ENCODE measurements at regions not wholly inside any gene's neighbourhood (a gene's known extent, or its start where the extent isn't known, plus 50 kb on each side); places are given as distances from the start of the nearest gene placed in this dataset.

- Histone ChIP-seq H3K9me3 (no peaks in the 10 kb centered on the region), H3K4me1 (no peaks in the 10 kb centered on the region), H3K27me3 (no peaks in the 10 kb centered on the region), H3K4me3 (no peak overlapping the region), H3K27ac (no peak overlapping the region), H3K36me3 (no peaks in the 10 kb centered on the region)
- ATAC-seq: no peak
- TF ChIP-seq CTCF (IDR thresholded peaks at IDR 0.05): no peak
- DNase-seq: no peak
- intact Hi-C loops (cut with DNase I): no loop called here
Measured at GRCh38 chr4:156038772-156039171, 85.1 kb upstream of the CTSO start.

DNA sequence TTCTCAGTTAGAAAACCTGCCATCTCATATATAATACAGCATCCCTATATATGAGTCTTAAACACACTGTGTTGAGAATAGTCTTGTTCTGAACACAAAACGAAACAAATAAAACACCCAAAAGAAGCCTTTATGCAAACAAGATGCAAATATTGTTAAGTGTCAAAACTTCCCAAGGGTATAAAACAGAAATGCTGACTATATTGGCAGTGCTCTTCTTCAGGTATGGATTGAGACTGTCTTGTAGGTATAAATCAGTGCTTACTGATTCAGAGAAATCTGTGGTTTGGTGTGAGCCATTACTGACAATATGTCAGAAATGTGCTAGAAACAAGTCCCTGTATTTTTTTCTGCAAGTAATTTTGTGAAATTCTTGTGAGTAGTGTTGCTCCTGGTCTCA, 82.8 kb upstream of the CTSO start:
- H3K4me1 ChIP-seq: no peaks in the 10 kb centered on the region
- no peak for TF ChIP-seq CTCF (IDR thresholded peaks at IDR 0.05)
- no peak overlapping the region for H3K27ac ChIP-seq
- H3K4me3 ChIP-seq: no peak overlapping the region
- H3K9me3 ChIP-seq: no peaks in the 10 kb centered on the region
- DNase-seq (no peak), ATAC-seq (no peak)
- H3K36me3 ChIP-seq: no peaks in the 10 kb centered on the region
- intact Hi-C loops (cut with DNase I): no loop called here
- H3K27me3 ChIP-seq: no peaks in the 10 kb centered on the region

DNA sequence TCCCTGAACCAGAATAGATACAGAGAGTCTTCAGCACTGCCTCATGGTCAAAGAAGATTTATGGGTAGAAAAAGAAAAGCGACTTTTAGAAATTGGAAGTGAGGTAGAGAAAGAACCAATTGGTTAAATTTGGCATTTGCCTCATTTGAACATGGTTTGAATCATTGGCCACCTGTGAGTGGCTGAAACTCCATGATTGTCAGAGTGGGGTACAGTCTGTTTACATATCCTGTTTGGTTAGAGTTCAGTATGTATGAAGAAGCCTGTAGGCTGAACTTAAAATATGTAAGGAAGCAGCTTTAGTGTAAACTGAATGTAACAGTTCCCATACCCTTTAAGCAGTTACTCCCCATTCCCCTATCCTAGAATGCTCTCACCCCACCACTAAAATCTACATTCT, 76.0 kb upstream of the CTSO start:
- H3K4me1 ChIP-seq: no peaks in the 10 kb centered on the region
- intact Hi-C loops (cut with DNase I): no loop called here
- H3K27me3 ChIP-seq: no peaks in the 10 kb centered on the region
- no peak for TF ChIP-seq CTCF (IDR thresholded peaks at IDR 0.05)
- no peaks in the 10 kb centered on the region for H3K36me3 ChIP-seq
- DNase-seq (no peak), ATAC-seq (no peak)
- no peak overlapping the region for H3K4me3 ChIP-seq
- no peak overlapping the region for H3K27ac ChIP-seq
- H3K9me3 ChIP-seq: no peaks in the 10 kb centered on the region

GRCh38 chr4:156021298-156021697, 67.6 kb upstream of the CTSO start:
- DNase-seq: no peak
- no peaks in the 10 kb centered on the region for H3K36me3 ChIP-seq
- no peak for ATAC-seq
- no peaks in the 10 kb centered on the region for H3K27me3 ChIP-seq
- no peaks in the 10 kb centered on the region for H3K4me1 ChIP-seq
- H3K4me3 ChIP-seq: no peak overlapping the region
- intact Hi-C loops (cut with DNase I): no loop called here
- no peak overlapping the region for H3K27ac ChIP-seq
- no peaks in the 10 kb centered on the region for H3K9me3 ChIP-seq
- no peak for TF ChIP-seq CTCF (IDR thresholded peaks at IDR 0.05)

GRCh38 chr4:156019246-156019645, 65.6 kb upstream of the CTSO start:
- Histone ChIP-seq H3K4me1 (no peaks in the 10 kb centered on the region), H3K9me3 (no peaks in the 10 kb centered on the region), H3K27me3 (no peaks in the 10 kb centered on the region), H3K36me3 (no peaks in the 10 kb centered on the region), H3K4me3 (no peak overlapping the region), H3K27ac (no peak overlapping the region)
- TF ChIP-seq CTCF (IDR thresholded peaks at IDR 0.05): no peak
- no peak for DNase-seq
- intact Hi-C loops (cut with DNase I): no loop called here
- ATAC-seq: no peak

All from left lung (tissue), 4 donors.